ENCODE measurements at regions not wholly inside any gene's neighbourhood (a gene's known extent, or its start where the extent isn't known, plus 50 kb on each side); places are given as distances from the start of the nearest gene placed in this dataset.

GRCh38 chr19:46546194-46546896 lies 50.7 kb upstream of the PNMA8B start:
- DNase-seq: peak; percentile 81
- in situ Hi-C loops (cut with MboI; ENCODE audit: low pct_unique_long_range_greater_than_20kb, low sequenced_read_pairs): no loop called here

DNA sequence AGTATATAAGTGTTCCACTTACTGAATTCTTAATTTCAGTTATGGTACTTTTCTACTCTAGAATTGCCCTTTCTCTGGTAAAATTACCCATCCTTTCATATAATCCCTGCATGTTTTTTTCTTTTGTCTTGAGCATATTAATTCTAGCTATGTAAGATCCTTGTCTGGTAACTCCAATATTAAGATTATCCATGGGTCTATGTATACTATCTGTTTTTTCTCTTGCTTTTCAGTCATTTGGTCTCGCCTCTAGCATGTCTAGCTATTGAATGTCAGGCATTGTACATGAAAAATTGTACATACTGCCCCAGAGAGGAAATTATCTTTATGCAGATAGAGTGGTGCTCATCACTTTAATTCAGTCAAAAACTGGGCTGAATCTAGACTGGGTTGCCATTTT lies 50.4 kb upstream of the CALM3 start:
- no peak for DNase-seq
- in situ Hi-C loops (cut with MboI; ENCODE audit: low pct_unique_long_range_greater_than_20kb, low sequenced_read_pairs): no loop called here

DNA sequence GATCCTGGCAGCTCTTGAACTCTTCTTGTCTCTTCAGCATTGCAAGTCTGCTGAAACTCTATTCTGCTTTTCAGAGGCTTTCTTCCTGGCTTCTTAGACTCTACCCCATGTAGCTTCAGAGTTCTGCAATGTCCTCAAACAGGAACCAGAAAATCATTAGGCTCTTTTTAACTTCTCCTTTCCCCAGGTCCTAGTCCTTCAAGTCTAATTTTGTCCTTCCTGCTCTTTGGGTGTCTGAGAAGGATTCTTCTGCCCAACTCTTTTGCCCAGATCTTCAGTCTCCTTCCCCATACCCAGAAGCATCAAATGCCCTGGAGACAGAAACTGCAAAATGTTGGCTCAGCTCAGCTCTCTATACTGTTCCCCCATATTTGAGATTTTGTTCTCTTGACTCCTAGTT lies 50.0 kb upstream of the CALM3 start:
- in situ Hi-C loops (cut with MboI; ENCODE audit: low pct_unique_long_range_greater_than_20kb, low sequenced_read_pairs): no loop called here
- peak; percentile 79 for DNase-seq

All from KBM-7 (cell line).